NT2/D1 (cell line): ENCODE measurements at regions not wholly inside any gene's neighbourhood (a gene's known extent, or its start where the extent isn't known, plus 50 kb on each side); places are given as distances from the start of the nearest gene placed in this dataset.

Source experiments
- SUZ12 ChIP-seq: IDR thresholded peaks from 2 replicates; pipeline ENCODE4 v1.6.1; 2011; ENCODE audit not compliant: insufficient read length, insufficient read depth; ENCODE audit errors: extremely low read depth
- ZNF274 ChIP-seq: IDR thresholded peaks from 2 replicates; pipeline ENCODE4 v1.6.1; 2011; ENCODE audit warnings: mild to moderate bottlenecking, low read depth, low read length

DNA sequence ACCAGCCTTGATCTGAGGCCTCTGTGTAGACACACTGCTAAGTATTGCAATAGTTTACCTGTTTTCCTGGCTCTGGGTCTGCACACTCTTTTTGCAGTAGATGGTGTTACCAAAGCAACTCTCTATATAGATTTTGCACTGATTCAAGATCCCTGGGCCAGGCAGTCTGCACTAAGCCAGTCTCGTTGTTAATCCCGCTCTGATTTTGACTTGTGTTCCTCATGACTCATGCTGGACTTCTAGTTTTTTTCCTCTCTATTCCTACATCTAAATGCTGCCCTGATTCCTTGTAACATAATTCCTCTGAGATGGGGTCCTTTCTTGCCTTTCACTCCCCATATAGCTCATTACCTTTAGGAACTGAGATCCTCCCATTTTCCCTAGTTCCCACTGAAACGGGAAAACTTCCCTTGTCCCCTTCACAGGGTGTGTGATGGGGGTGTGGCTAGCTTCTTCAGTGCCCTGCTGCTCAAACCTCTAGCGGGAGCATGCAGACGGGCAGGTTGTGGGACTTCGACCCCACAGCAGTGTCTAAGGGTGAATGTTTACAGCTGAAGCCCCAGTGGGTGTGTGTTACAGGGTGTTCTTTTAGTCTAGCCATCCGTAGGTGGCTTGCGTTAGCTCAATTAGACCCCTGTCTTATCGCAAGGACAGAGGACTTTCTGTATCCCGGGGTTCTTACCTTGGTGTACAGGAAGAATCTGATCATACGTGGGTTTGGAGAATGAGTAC is 106.5 kb upstream of the RAB3GAP2 start:
- TF ChIP-seq SUZ12 (no peak), ZNF274 (no peak)
